Psoas muscle (tissue), 7 donors: ENCODE measurements at regions not wholly inside any gene's neighbourhood (a gene's known extent, or its start where the extent isn't known, plus 50 kb on each side); places are given as distances from the start of the nearest gene placed in this dataset.

Source experiments
- ATAC-seq, 4 donors: fragments of 200-7000 bp; cut with Tn5 transposase; one replicate each; pipeline ENCODE4 v1.9.1; 2020; ENCODE audit warnings: moderate library complexity in 3 of 4, mild to moderate bottlenecking in 2 of 4
- DNase-seq, 2 donors: peaks; one replicate each; pipeline ENCODE4 v3.0.0-alpha.2; 2020
- H3K27ac ChIP-seq: fragments of 200-600 bp; one replicate; pipeline ENCODE4 v1.8.0; 2022
- H3K27me3 ChIP-seq, 3 donors: fragments of 200-600 bp in 1 of 3; one replicate each; pipeline versions ENCODE4 v1.6.1 to v1.8.0; 2013 to 2022; ENCODE audit warnings: low read length in 2 of 3, mild to moderate bottlenecking in 2 of 3, moderate library complexity in 1 of 3; ENCODE audit not compliant: insufficient read depth in 3 of 3
- H3K36me3 ChIP-seq, 2 donors: fragments of 200-600 bp in 1 of 2; one replicate each; pipeline versions ENCODE4 v1.6.1 to v1.8.0; 2013 to 2022; ENCODE audit warnings: low read depth in 1 of 2, mild to moderate bottlenecking in 1 of 2, moderate library complexity in 1 of 2; ENCODE audit not compliant: insufficient read depth in 1 of 2
- H3K4me1 ChIP-seq: fragments of 200-600 bp; one replicate; pipeline ENCODE4 v1.8.0; 2022
- H3K4me3 ChIP-seq: fragments of 200-600 bp; one replicate; pipeline ENCODE4 v1.8.0; 2022; ENCODE audit warnings: mild to moderate bottlenecking
- H3K9me3 ChIP-seq: fragments of 200-600 bp; one replicate; pipeline ENCODE4 v1.8.0; 2022
- CTCF ChIP-seq: fragments of 200-600 bp; IDR thresholded peaks from one replicate; pipeline ENCODE4 v1.8.0; 2022; ENCODE audit warnings: antibody characterized with exemption
- WGBS, 3 donors: extraction: QIAGEN DNeasy Blood & Tissue Kit; methylation state at CpG; one replicate each; pipeline versions ENCODE4 v1.1.6 to v1.1.7; 2013; 5-methylcytosine and 5-hydroxymethylcytosine counted together
- intact Hi-C, 2 donors: fragments of 100-400 bp; cut with DNase I; formaldehyde crosslinking; loops; one replicate each; pipeline versions ENCODE4 v1.11.0 to v1.14.2; 2022
- donor health status: healthy with polysubstance abuse.
- donor health status: DM: no; HTN: no; CAD: no; lungs with moderate emphysema.
- donor health status: Bipolar disorder and iron deficiency.
- donor health status: healthy.
- donor health status: DM: yes; HTN: yes; CAD: no.
- donor health status: DM: no; HTN: no; CAD: no.
- donor health status: DM: yes; HTN: yes; CAD: no.

- H3K9me3 ChIP-seq: no peaks in the 10 kb centered on the region
- no peak overlapping the region for H3K27ac ChIP-seq
- no peak for DNase-seq
- ATAC-seq: no peak
- no peaks in the 10 kb centered on the region for H3K36me3 ChIP-seq
- 65 to 70% (median 67%) methylated on average over 5 of the region's 5 CpGs for WGBS, 3 donors
- H3K4me1 ChIP-seq: no peaks in the 10 kb centered on the region
- intact Hi-C loops: no loop called here
- H3K27me3 ChIP-seq: no peaks in the 10 kb centered on the region
- no peak for TF ChIP-seq CTCF
- no peak overlapping the region for H3K4me3 ChIP-seq
Observed at GRCh38 chr11:112884012-112884767, 77.0 kb upstream of the NCAM1 start.

GRCh38 chr11:112885744-112886433, 75.3 kb upstream of the NCAM1 start:
- 85 to 93% (median 91%) methylated on average over 7 of the region's 7 CpGs for WGBS, 3 donors
- Histone ChIP-seq H3K4me1 (no peaks in the 10 kb centered on the region), H3K27me3 (peaks cover 0 to 7% (median 0%) of the 10 kb centered on the region in 3 donors), H3K27ac (no peak overlapping the region), H3K9me3 (no peaks in the 10 kb centered on the region), H3K36me3 (no peaks in the 10 kb centered on the region), H3K4me3 (no peak overlapping the region)
- no peak for TF ChIP-seq CTCF
- ATAC-seq: no peak
- no peak for DNase-seq
- intact Hi-C loops: no loop called here

- no peak for TF ChIP-seq CTCF
- WGBS, 3 donors: 74 to 81% (median 80%) methylated on average over 7 of the region's 7 CpGs
- no peak for ATAC-seq
Observed at GRCh38 chr11:112886434-112887370, 74.5 kb upstream of the NCAM1 start.

DNA sequence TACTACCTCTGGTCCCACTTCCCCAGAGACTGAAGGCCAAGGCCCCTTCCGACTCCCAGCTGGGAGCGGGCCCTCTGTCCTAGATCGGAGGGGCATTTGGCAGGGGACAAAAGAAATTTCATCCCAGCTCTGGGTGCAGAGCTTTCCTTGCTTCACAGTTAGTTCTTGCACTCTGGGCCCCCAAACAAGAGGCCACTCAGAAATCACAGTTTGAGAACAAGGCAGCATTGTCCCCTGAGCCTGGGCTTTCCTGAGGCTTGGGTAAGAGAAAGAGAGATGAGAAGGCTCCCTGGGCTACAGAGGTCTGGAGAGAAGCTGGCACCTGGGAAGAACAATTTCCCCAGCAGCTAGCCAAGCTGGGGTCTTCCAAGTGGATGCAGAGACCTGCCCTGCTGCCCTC, 71.8 kb upstream of the NCAM1 start:
- DNase-seq: no peak
- Histone ChIP-seq H3K27ac (no peak overlapping the region), H3K4me1 (no peaks in the 10 kb centered on the region), H3K9me3 (no peaks in the 10 kb centered on the region), H3K4me3 (no peak overlapping the region), H3K27me3 (peaks cover 0 to 7% (median 0%) of the 10 kb centered on the region in 3 donors), H3K36me3 (no peaks in the 10 kb centered on the region)
- intact Hi-C loops: no loop called here
- TF ChIP-seq CTCF: no peak
- WGBS, 3 donors: 91 to 92% (median 91%) methylated on average over 3 of the region's 3 CpGs
- ATAC-seq: no peak

More at GRCh38 chr11:112886434-112887370, 74.5 kb upstream of the NCAM1 start:
- Histone ChIP-seq H3K27me3 (peaks cover 0 to 7% (median 0%) of the 10 kb centered on the region in 3 donors), H3K9me3 (no peaks in the 10 kb centered on the region), H3K4me1 (no peaks in the 10 kb centered on the region), H3K36me3 (no peaks in the 10 kb centered on the region), H3K4me3 (no peak overlapping the region), H3K27ac (no peak overlapping the region)
- DNase-seq: no peak
- intact Hi-C loops: no loop called here
